H1 (cell line): ENCODE measurements at regions not wholly inside any gene's neighbourhood (a gene's known extent, or its start where the extent isn't known, plus 50 kb on each side); places are given as distances from the start of the nearest gene placed in this dataset.

ENCODE experiments used
- CTCF ChIA-PET: fragments of 300-600 bp; sonication (Branson Sonifier 250); formaldehyde crosslinking; loops from one replicate; lab custom pipeline; 2021; ENCODE audit not compliant: partially characterized antibody; lab: Charles Lee
- POLR2A ChIA-PET: fragments of 300-600 bp; sonication (Branson Sonifier 250); formaldehyde crosslinking; loops from one replicate; lab custom pipeline; 2021; ENCODE audit warnings: inconsistent platforms; ENCODE audit not compliant: partially characterized antibody; lab: Charles Lee
- DNase-seq, 2 experiments: peaks; one replicate each; pipeline versions ENCODE4 v3.0.0 to v3.0.0-alpha.2; 2010 to 2022; ENCODE audit warnings: low spot score in 2 of 2, low read depth in 1 of 2, mixed read lengths in 1 of 2
- FAIRE-seq: peaks from 2 replicates; lab custom pipeline; 2011; peaks lifted over from hg19 to GRCh38; lab: Jason Lieb, UNC
- H2AFZ ChIP-seq: 2 replicates; pipeline ENCODE4 v1.8.1; 2012; ENCODE audit warnings: low read length, inconsistent platforms
- H2AK5ac ChIP-seq: 2 replicates; pipeline ENCODE4 v1.6.1; 2013; ENCODE audit warnings: low read depth, low read length
- H2BK120ac ChIP-seq: replicated peaks from 2 replicates; pipeline ENCODE3; 2013; ENCODE audit warnings: low read depth, low read length, inconsistent platforms
- H2BK12ac ChIP-seq: 2 replicates; pipeline ENCODE4 v1.6.1; 2013; ENCODE audit warnings: low read depth, low read length
- H2BK15ac ChIP-seq: 2 replicates; pipeline ENCODE4 v1.6.1; 2013; ENCODE audit warnings: low read length
- H2BK20ac ChIP-seq: 2 replicates; pipeline ENCODE4 v1.6.1; 2013; ENCODE audit warnings: low read length
- H2BK5ac ChIP-seq: 2 replicates; pipeline ENCODE4 v1.6.1; 2013; ENCODE audit warnings: low read depth, low read length
- H3K14ac ChIP-seq: 2 replicates; pipeline ENCODE4 v1.6.1; 2013; ENCODE audit warnings: inconsistent platforms; ENCODE audit not compliant: insufficient read length
- H3K18ac ChIP-seq: 2 replicates; pipeline ENCODE4 v1.6.1; 2013; ENCODE audit warnings: low read length; ENCODE audit errors: extremely low read depth
- H3K23ac ChIP-seq: 2 replicates; pipeline ENCODE4 v1.6.1; 2013; ENCODE audit warnings: inconsistent platforms; ENCODE audit not compliant: insufficient read length
- H3K23me2 ChIP-seq: 2 replicates; pipeline ENCODE4 v1.6.1; 2013; ENCODE audit warnings: low read depth, low read length
- H3K27ac ChIP-seq: 2 replicates; pipeline ENCODE4 v1.6.1; 2011; ENCODE audit warnings: low read depth, low read length, inconsistent platforms
- H3K27me3 ChIP-seq, 4 experiments: replicated peaks in 1 of 4; 1 replicate in 1 of 4; 2 replicates in 3 of 4; pipeline versions ENCODE4 v1.6.1 to v1.8.1; 2011 to 2013; ENCODE audit warnings: low read length in 3 of 4, mild to moderate bottlenecking in 3 of 4, inconsistent platforms in 2 of 4, mixed read lengths in 2 of 4, moderate library complexity in 1 of 4; ENCODE audit not compliant: control insufficient read depth in 3 of 4, insufficient read depth in 3 of 4; ENCODE audit errors: extremely low read depth in 1 of 4
- H3K36me3 ChIP-seq, 4 experiments: 2 replicates each; pipeline versions ENCODE4 v1.6.1 to v1.8.1; 2011 to 2013; ENCODE audit warnings: mild to moderate bottlenecking in 4 of 4, low read length in 3 of 4, moderate library complexity in 2 of 4, control low read depth in 1 of 4, inconsistent platforms in 1 of 4; ENCODE audit not compliant: insufficient read depth in 4 of 4, control insufficient read depth in 2 of 4
- H3K4ac ChIP-seq: replicated peaks from 2 replicates; pipeline ENCODE3; 2013; ENCODE audit warnings: low read length, low read depth, mixed read lengths, inconsistent platforms; ENCODE audit not compliant: insufficient read length
- H3K4me1 ChIP-seq, 4 experiments: replicated peaks in 1 of 4; 1 replicate in 1 of 4; 2 replicates in 3 of 4; pipeline versions ENCODE4 v1.6.1 to v1.8.1; 2011 to 2013; ENCODE audit warnings: low read length in 3 of 4, inconsistent platforms in 2 of 4, mixed read lengths in 1 of 4; ENCODE audit not compliant: insufficient read depth in 4 of 4, control insufficient read depth in 3 of 4
- H3K4me2 ChIP-seq, 2 experiments: 2 replicates each; pipeline versions ENCODE4 v1.6.1 to v1.8.1; 2011 to 2013; ENCODE audit warnings: low read depth in 2 of 2, low read length in 2 of 2, control low read depth in 1 of 2, inconsistent platforms in 1 of 2, mild to moderate bottlenecking in 1 of 2; ENCODE audit not compliant: insufficient read depth in 1 of 2
- H3K4me3 ChIP-seq, 4 experiments: fragments of 200-600, 300-600 bp in 1 of 4; sonication (generic), shearing (Covaris generic), sonication (Bioruptor Twin) in 1 of 4; 2 replicates each; pipeline versions ENCODE4 v1.5.1 to v1.8.1; 2011 to 2016; ENCODE audit warnings: low read length in 4 of 4, low read depth in 3 of 4, control low read depth in 2 of 4, inconsistent platforms in 2 of 4, mild to moderate bottlenecking in 2 of 4, mixed read lengths in 1 of 4, moderate library complexity in 1 of 4; ENCODE audit not compliant: insufficient read depth in 2 of 4; ENCODE audit errors: extremely low read depth in 1 of 4
- H3K56ac ChIP-seq: replicated peaks from 2 replicates; pipeline ENCODE3; 2013; ENCODE audit warnings: low read depth, mild to moderate bottlenecking, mixed read lengths, low read length, inconsistent platforms; ENCODE audit not compliant: insufficient read length
- H3K79me1 ChIP-seq: 2 replicates; pipeline ENCODE4 v1.6.1; 2013; ENCODE audit warnings: low read depth, low read length, control low read depth
- H3K79me2 ChIP-seq, 2 experiments: 2 replicates each; pipeline versions ENCODE4 v1.6.1 to v1.8.1; 2012 to 2013; ENCODE audit warnings: low read length in 2 of 2, mild to moderate bottlenecking in 2 of 2, inconsistent platforms in 1 of 2; ENCODE audit not compliant: insufficient read depth in 2 of 2, control insufficient read depth in 1 of 2
- H3K9ac ChIP-seq, 4 experiments: replicated peaks in 1 of 4; 1 replicate in 1 of 4; 2 replicates in 3 of 4; pipeline versions ENCODE4 v1.6.1 to v1.8.1; 2011 to 2013; ENCODE audit warnings: low read depth in 3 of 4, low read length in 3 of 4, control low read depth in 2 of 4, mild to moderate bottlenecking in 2 of 4, moderate library complexity in 2 of 4, inconsistent platforms in 1 of 4; ENCODE audit errors: extremely low read depth in 1 of 4
- H3K9me3 ChIP-seq, 2 experiments: 2 replicates each; pipeline versions ENCODE4 v1.6.1 to v1.8.1; 2012 to 2013; ENCODE audit warnings: mild to moderate bottlenecking in 2 of 2, moderate library complexity in 2 of 2, control low read depth in 1 of 2, inconsistent platforms in 1 of 2, low read depth in 1 of 2, low read length in 1 of 2, mixed read lengths in 1 of 2; ENCODE audit not compliant: insufficient read depth in 2 of 2
- H4K20me1 ChIP-seq, 2 experiments: replicated peaks in 1 of 2; 2 replicates each; pipeline versions ENCODE3 to v1.8.1; 2011 to 2013; ENCODE audit warnings: inconsistent platforms in 2 of 2, low read length in 2 of 2, mild to moderate bottlenecking in 1 of 2; ENCODE audit not compliant: insufficient read depth in 2 of 2, control insufficient read depth in 1 of 2
- H4K5ac ChIP-seq: 2 replicates; pipeline ENCODE4 v1.6.1; 2013; ENCODE audit warnings: low read length, low read depth, mixed read lengths, inconsistent platforms; ENCODE audit not compliant: insufficient read length
- H4K8ac ChIP-seq: 2 replicates; pipeline ENCODE4 v1.8.0; 2013; ENCODE audit warnings: mild to moderate bottlenecking, moderate library complexity, low read length, inconsistent platforms; ENCODE audit not compliant: insufficient read depth; ENCODE audit errors: extremely low read depth
- H4K91ac ChIP-seq: replicated peaks from 2 replicates; pipeline ENCODE3; 2013; ENCODE audit warnings: low read length, mixed read lengths, inconsistent platforms; ENCODE audit not compliant: insufficient read length
- BACH1 ChIP-seq: IDR thresholded peaks from 2 replicates; pipeline ENCODE4 v1.6.1; 2012; ENCODE audit warnings: low read length, improper control_type of control experiment
- NRF1 ChIP-seq: IDR thresholded peaks from 2 replicates; pipeline ENCODE4 v1.6.1; 2011; ENCODE audit warnings: mild to moderate bottlenecking, low read depth, low read length, improper control_type of control experiment
- SUZ12 ChIP-seq: fragments of 200-600 bp; sonication (generic); IDR thresholded peaks from 2 replicates; pipeline ENCODE4 v1.6.1; 2012; ENCODE audit warnings: mild to moderate bottlenecking, inconsistent platforms, low read length, moderate library complexity, mixed read lengths
- WGBS, 2 experiments: shearing (Covaris generic) in 1 of 2; methylation state at CpG; one replicate each; pipeline versions ENCODE4 v1.1.6 to v1.1.7; 2013 to 2015; ENCODE audit warnings: low lambda C conversion rate in 2 of 2, mixed read lengths in 2 of 2, inconsistent platforms in 1 of 2, low coverage in 1 of 2, missing lambda C conversion rate in 1 of 2; ENCODE audit not compliant: insufficient replicate concordance in 2 of 2, insufficient coverage in 1 of 2, insufficient read length in 1 of 2; ENCODE audit errors: extremely low coverage in 1 of 2, missing lambda C conversion rate in 1 of 2; 5-methylcytosine and 5-hydroxymethylcytosine counted together

GRCh38 chr2:9762164-9762563 lies 81.1 kb upstream of the TAF1B start:
- Histone ChIP-seq H3K4me2 (no peak overlapping the region), H4K20me1 (no peaks in the 10 kb centered on the region), H2BK20ac (no peak overlapping the region), H3K4me1 (peaks cover 0 to 12% (median 7%) of the 10 kb centered on the region in 4 experiments; a peak in 6 of 7 replicates), H3K4me3 (no peak overlapping the region), H3K23me2 (peaks cover 3% of the 10 kb centered on the region; the same call in 1 of the 2 replicates), H3K27ac (no peak overlapping the region), H3K9ac (no peak overlapping the region), H2BK5ac (no peak overlapping the region), H4K8ac (no peak overlapping the region), H2AK5ac (no peak overlapping the region), H2BK12ac (no peak overlapping the region), H2BK15ac (no peak overlapping the region), H4K5ac (no peak overlapping the region), H2BK120ac (no peak overlapping the region), H3K4ac (no peak overlapping the region), H3K14ac (no peak overlapping the region), H3K27me3 (peaks cover 0 to 4% (median 2%) of the 10 kb centered on the region in 4 experiments; a peak in 3 of 7 replicates), H4K91ac (no peak overlapping the region), H3K56ac (no peak overlapping the region), H3K18ac (no peak overlapping the region), H3K79me2 (no peaks in the 10 kb centered on the region), H3K36me3 (no peaks in the 10 kb centered on the region), H2AFZ (no peak overlapping the region), H3K23ac (no peak overlapping the region), H3K9me3 (no peaks in the 10 kb centered on the region), H3K79me1 (no peaks in the 10 kb centered on the region)
- ChIA-PET CTCF (interaction anchor here (0.6 to 7.1 kb wide), 3 partner anchors 8 to 478 kb away, joined by 3 to 103 read pairs (median 4); no protein-coding TSS in a partner anchor), POLR2A (interaction anchor here (0.7 kb wide), 1 partner anchor 54 kb away, joined by 3 read pairs; no protein-coding TSS in a partner anchor)
- 91% methylated on average over 5 of the region's 5 CpGs; no CpG with 5 or more reads in 1 of the 2 experiments for WGBS, 2 experiments
- TF ChIP-seq BACH1 (no peak), SUZ12 (no peak), NRF1 (no peak)
- FAIRE-seq (no peak), DNase-seq (no peak)
